T47D (cell line): ENCODE measurements at regions not wholly inside any gene's neighbourhood (a gene's known extent, or its start where the extent isn't known, plus 50 kb on each side); places are given as distances from the start of the nearest gene placed in this dataset.

Experiments
- DNase-seq, 2 experiments: peaks; one replicate each; pipeline versions ENCODE4 v3.0.0 to v3.0.0-alpha.2; 2011 to 2012; ENCODE audit warnings: low read depth in 1 of 2, low spot score in 1 of 2
- JUND ChIP-seq: IDR thresholded peaks from 2 replicates; pipeline ENCODE4 v1.6.1; 2012; ENCODE audit warnings: low read depth
- in situ Hi-C: cut with HindIII; loops from 2 replicates; pipeline ENCODE4 v1.10.0; 2016; ENCODE audit warnings: low sequenced_read_pairs, low pct_unique_long_range_greater_than_20kb

DNA sequence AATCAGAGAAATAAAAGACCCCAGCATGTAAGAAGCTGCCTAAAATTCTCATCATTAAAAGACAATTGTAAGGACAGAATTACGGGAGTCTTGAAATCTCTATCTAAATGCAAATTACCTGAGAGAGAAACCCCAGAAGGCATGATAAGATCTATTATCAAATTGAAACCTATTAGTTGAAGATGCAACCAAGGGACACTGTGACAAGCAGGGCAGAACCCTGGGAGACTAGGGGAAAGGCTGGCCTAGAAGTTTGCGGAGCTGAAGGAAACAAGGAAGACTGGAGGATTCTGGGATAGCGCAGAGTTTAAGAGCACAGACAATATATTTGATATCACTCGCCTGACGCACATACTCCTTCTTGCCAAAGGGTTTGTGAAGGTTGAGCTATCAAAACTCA, 319.5 kb upstream of the CHAC2 start:
- in situ Hi-C loops = no loop called here
- DNase-seq = no peak
- TF ChIP-seq JUND = no peak

DNA sequence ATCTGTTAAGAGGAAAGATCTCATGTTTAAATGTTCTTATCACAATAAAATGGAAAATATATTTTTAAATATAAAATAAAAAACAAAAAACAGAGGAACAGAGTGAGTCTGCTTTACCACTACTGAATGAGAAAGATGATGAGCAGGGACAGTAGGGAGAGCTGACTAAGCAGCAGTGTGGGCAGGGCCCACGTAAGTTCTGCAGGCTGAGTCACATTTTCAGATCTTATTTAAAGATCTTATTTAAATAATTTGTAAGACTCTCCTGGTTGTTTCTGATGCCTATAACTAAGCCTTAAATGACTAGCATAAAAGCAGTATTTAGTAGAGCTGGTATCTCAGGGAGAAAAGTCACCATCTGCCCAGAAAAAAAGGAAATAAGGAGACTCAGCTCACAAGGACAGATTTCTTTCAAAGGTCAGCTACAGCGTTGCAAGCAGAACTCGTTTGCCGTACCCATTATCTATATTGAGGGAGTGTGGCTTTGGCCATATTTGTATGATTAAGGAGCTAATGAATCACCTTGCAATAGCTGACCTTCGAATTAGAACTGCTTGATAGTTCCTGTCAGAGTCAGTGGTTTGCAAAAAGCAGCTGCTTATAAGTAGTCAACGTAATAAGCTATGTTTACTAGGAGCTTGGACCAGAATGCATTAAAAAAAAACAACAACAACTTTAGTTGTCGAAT, 322.1 kb upstream of the CHAC2 start:
- no peak for DNase-seq
- in situ Hi-C loops = no loop called here
- no peak for TF ChIP-seq JUND

DNA sequence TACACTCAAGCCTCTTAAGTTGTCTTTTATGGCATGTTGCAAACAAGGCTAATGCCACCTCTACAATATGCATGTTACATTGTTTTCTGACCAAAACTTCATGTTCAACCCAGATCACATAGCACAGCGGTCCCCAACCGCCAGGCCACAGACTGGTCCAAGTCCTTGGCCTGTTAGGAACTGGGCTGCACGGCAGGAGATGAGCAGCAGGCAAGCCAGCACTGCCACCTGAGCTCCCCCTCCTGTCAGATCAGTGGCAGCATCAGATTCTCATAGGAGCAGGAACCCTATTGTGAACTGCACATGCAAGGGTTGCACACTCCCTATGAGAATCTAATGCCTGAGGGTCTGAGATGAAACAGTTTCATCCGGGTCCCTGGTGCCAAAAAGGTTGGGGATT, 324.8 kb upstream of the CHAC2 start:
- no peak for TF ChIP-seq JUND
- DNase-seq = peak in 1 of 2 experiments; percentile 24
- in situ Hi-C loops = no loop called here

DNA sequence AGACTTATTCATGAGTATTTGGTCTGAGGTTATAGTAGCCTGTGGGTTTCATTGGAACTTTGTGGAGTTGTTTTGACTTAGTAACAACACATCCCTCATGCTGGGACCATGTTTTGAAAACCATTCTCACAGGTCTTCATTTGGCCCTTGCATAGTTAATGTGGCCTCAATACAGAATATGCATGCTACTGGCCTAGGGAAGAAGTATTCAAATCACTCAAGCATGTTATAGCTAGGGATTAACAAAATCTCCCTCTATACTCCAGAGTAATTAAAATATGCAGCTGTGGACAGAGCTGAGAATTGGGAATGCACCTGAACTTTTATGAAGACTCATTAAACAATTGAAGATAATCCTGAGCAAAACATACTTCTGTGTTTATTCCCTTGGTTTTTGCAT, 325.5 kb upstream of the CHAC2 start:
- no peak for TF ChIP-seq JUND
- in situ Hi-C loops = no loop called here
- no peak for DNase-seq

DNA sequence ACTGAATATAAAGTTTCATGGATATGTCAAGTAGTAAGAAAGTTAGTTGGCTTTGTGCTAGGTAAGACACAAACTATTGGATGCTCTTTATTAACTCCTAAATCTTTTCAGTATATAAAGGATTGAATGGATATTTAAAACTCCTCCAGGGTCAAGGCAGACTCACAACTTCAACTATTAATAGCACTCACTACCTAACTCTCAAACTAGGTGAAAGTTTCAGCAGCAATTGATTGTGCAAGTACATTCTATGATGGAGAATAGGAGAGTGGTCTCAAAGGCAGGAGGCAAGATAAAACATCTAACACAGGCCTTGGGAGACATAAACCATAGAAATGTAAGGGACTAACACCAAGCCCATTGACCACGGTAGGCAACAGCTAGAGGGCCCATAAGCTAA, 328.9 kb upstream of the CHAC2 start:
- in situ Hi-C loops = no loop called here
- no peak for TF ChIP-seq JUND
- DNase-seq = no peak

DNA sequence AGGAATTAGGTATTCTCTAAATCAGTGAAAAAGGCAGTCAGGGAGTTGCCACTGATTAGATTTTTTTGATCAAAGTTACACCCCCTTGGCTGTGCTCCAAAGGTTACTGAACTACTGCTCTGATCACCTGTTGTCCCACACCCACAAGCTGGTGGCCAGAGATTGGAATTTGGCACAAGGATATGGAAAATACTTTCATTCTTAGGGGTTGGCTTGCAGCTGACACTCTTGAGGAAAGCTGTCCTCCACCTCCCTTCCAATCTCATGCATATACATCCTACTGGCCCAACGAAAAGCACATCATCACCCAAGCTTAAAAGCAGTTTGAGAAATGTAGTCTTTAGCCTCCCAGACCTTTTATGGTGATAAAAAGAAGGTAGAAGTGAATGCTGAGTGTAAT, 329.5 kb upstream of the CHAC2 start:
- no peak for TF ChIP-seq JUND
- in situ Hi-C loops = no loop called here

DNA sequence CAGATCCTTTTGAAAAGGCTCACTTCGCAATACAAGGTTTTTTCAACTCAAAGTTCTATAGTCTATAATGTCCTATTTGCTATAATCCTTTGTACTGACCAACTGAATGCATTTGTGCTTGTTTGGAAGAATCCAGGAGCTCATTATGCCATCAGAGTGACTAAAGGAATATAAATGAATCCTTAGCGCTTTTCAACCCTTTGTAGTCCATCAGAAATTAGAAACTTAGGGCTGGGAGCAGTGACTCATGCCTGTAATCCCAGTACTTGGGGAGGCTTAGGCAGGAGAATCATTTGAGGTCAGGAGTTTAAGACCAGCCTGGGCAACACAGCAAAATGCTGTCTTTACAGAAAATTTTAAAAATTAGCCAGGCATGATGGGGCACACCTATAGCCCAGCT, 330.2 kb upstream of the CHAC2 start:
- in situ Hi-C loops = no loop called here
- TF ChIP-seq JUND = no peak
- no peak for DNase-seq

More for the DNA sequence above, 329.5 kb upstream of the CHAC2 start:
- DNase-seq = no peak

DNA sequence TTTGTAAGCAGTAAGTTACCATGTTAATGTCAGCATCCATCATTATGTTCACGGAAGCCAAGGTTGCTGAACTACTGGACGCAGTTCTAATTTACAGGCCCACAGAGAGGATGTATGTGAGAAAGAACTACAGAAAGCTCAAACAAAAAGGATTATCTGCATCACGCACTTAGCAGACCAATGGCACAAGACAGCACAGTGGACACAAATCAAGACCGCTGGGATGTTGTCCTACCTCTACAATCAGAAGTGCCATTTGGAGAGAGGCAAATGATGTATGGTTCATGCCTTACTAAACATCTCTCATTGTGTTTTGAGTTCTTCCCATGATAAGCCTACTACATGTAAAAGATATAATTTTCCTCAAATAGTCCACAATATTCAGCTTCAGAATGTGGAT, 330.7 kb upstream of the CHAC2 start:
- in situ Hi-C loops = no loop called here
- no peak for TF ChIP-seq JUND
- DNase-seq = no peak

DNA sequence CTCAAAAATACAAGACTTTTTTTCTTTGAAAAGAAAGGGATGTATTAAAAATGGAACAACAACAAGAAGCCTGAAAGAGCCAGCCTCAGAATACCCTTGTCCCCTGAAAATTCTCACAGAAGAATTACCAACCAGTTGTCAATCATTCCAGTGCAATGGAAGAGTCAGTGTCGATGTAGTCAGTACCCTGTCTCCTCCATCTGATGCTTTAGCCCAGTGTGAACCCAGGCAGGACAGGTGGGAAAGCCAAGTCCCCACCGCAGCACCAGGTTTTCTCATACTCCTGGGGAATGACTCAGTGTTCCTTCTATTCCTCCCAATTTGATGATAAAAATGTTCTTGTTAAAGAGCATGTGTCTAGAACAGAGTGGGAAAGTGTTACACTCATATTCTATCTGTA, 332.0 kb upstream of the CHAC2 start:
- in situ Hi-C loops = no loop called here
- no peak for DNase-seq
- no peak for TF ChIP-seq JUND

DNA sequence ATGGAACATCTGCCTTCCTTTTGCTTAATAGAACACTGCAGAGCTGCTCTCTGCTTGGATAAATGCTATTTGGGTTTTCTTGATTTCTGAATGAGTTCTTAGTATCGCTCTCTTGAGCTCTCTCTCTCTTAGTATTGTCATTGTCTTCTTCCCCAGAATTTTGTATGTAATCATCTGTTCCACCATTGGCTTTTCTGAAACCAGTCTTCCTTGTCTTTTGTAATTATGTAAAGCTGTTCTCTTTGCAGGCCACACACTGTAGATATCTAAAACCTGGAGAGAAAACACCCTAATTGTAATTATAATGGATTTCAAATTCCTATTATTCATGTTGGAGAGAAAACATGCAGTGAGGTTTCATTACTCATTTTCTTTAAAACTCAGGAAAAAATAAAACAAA, 333.1 kb upstream of the CHAC2 start:
- no peak for TF ChIP-seq JUND
- no peak for DNase-seq
- in situ Hi-C loops = no loop called here

DNA sequence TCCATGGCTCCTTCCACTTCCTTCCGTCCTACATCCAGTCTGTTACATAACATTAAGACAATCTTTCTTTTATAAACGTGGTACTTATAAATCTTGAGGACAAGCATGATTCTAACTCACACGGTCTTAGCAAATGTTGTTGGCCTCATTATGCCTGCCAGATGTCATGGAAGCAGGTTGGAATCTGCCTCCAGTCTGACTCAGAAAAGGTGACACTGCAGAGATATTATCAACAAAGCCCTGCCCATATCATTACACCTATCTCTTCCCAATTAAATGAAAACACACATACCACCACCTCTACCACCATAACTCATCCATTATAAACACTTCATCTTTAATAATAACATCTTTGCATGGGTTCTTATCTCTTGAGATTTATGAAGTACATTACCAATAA, 334.7 kb upstream of the CHAC2 start:
- no peak for DNase-seq
- in situ Hi-C loops = no loop called here
- TF ChIP-seq JUND = no peak

DNA sequence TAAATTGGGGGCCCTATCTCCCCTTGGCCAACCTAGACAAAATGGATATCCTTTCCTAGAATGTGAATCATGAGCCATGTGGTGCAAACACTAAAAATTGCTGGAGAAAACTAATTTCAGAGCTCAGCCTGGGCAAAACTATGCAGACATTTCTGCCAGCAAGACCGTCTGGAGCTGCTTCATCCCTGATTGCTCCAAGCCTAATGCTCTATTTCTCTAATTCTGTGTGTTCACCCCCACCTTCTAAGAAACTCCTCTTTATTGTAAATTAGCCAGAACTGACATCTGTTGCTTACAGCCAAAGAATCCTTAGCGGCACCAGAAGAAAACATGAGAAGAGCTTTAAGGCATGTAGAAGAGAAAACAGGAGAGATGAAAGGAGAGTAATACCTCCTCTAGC, 337.7 kb upstream of the CHAC2 start:
- TF ChIP-seq JUND = no peak
- no peak for DNase-seq
- in situ Hi-C loops = no loop called here

DNA sequence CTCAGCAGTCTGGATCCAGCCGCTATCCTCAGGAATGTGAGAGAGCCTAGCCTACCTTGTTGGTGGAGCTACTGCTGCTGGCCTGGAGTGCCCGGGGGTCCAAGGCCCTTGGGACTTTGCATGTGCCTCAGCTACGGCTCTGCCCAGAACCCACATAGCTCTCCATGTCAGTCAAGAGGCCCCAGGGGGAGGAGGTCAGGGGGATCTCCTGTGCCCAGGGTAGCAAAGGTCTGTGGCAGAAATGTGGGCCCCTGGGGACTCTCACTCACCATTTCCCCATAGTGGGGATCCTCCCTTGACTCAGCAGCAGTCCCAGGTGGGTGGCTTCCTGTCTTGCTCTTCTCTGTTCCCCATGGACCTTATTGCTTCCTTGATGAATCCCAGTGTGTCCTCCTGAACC, 342.7 kb upstream of the CHAC2 start:
- TF ChIP-seq JUND = no peak
- in situ Hi-C loops = no loop called here
- no peak for DNase-seq

DNA sequence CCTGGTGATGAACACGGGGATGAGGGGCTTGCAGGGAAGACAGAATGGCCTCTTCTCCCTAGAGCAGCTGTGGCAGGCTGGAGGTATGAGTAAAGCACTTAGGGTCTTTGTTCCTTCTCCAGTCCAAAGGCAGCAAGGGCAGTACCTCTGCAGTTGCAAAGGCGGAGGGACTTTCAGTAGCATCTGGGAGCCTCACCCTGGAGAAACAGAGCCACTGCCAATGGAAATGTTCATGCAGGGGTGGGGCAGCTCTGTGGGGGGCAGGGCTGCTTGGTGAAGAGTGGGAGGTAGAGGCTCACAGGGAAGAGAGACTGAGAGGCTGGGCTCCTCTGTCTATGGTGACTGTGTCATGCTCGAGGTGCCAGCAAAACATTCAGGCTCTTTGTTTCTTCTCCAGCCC, 344.1 kb upstream of the CHAC2 start:
- no peak for TF ChIP-seq JUND
- in situ Hi-C loops = no loop called here

More for the DNA sequence above, 344.1 kb upstream of the CHAC2 start:
- no peak for DNase-seq
